H1 (cell line): ENCODE measurements at regions not wholly inside any gene's neighbourhood (a gene's known extent, or its start where the extent isn't known, plus 50 kb on each side); places are given as distances from the start of the nearest gene placed in this dataset.

Experiments used
- ASH2L ChIP-seq: fragments of 200-600, 300-600 bp; sonication (generic); IDR thresholded peaks from one replicate; pipeline ENCODE4 v1.7.1; 2017; ENCODE audit warnings: low read length
- BCL11A ChIP-seq, 2 experiments: IDR thresholded peaks; one replicate each; pipeline ENCODE4 v1.6.1; 2011; ENCODE audit warnings: low read depth in 2 of 2, low read length in 2 of 2, mild to moderate bottlenecking in 2 of 2
- CHD2 ChIP-seq: IDR thresholded peaks from 2 replicates; pipeline ENCODE4 v1.6.1; 2012; ENCODE audit warnings: low read length, improper control_type of control experiment
- KDM5A ChIP-seq: fragments of 200-600 bp; IDR thresholded peaks from 2 replicates; pipeline ENCODE4 v1.7.1; 2012; ENCODE audit warnings: mild to moderate bottlenecking, low read length, inconsistent platforms, mixed read lengths
- SP2 ChIP-seq: IDR thresholded peaks from 2 replicates; pipeline ENCODE4 v1.6.1; 2012; ENCODE audit warnings: mild to moderate bottlenecking, low read length, inconsistent platforms
- TAF1 ChIP-seq: IDR thresholded peaks from 2 replicates; pipeline ENCODE4 v1.6.1; 2011; ENCODE audit warnings: mild to moderate bottlenecking, low read depth, low read length
- TCF12 ChIP-seq: IDR thresholded peaks from 2 replicates; pipeline ENCODE4 v1.6.1; 2011; ENCODE audit warnings: low read depth, mild to moderate bottlenecking, low read length

GRCh38 chr16:85216522-85217375 is 104.5 kb upstream of the CIBAR2 start (continued):
- TF ChIP-seq BCL11A (IDR thresholded peaks at IDR 0.05; ENCODE audit: low read depth in 2 of 2, low read length in 2 of 2) (no peak), KDM5A (no peak), ASH2L (no peak), CHD2 (no peak), TCF12 (no peak), SP2 (no peak), TAF1 (no peak)
